SJCRH30 (cell line): ENCODE measurements at regions not wholly inside any gene's neighbourhood (a gene's known extent, or its start where the extent isn't known, plus 50 kb on each side); places are given as distances from the start of the nearest gene placed in this dataset.
A peak's percentile ranks its signal among the peaks of the same experiment; 100 is the strongest.
"Not testable (repeated sequence)": the region's sequence is repeated elsewhere in the genome, so short reads cannot be mapped to it uniquely, and the experiment has no call there.

Source experiments
- DNase-seq, 2 experiments: peaks; one replicate each; pipeline ENCODE4 v3.0.0-alpha.2; 2015 to 2020
- H3K27ac ChIP-seq: fragments of 250-450 bp; sonication (Bioruptor Pico); 2 replicates; pipeline ENCODE4 v1.5.1; 2020; ENCODE audit warnings: mild to moderate bottlenecking, moderate library complexity
- H3K27me3 ChIP-seq: fragments of 250-450 bp; sonication (Bioruptor Pico); 2 replicates; pipeline ENCODE4 v1.5.1; 2020; ENCODE audit warnings: mild to moderate bottlenecking, moderate library complexity
- H3K36me3 ChIP-seq: fragments of 250-450 bp; sonication (Bioruptor Pico); 2 replicates; pipeline ENCODE4 v1.5.1; 2020; ENCODE audit warnings: mild to moderate bottlenecking, moderate library complexity
- H3K4me1 ChIP-seq: fragments of 250-450 bp; sonication (Bioruptor Pico); 2 replicates; pipeline ENCODE4 v1.5.1; 2020; ENCODE audit warnings: mild to moderate bottlenecking, moderate library complexity
- H3K4me3 ChIP-seq: fragments of 250-450 bp; sonication (Bioruptor Pico); 2 replicates; pipeline ENCODE4 v1.5.1; 2020; ENCODE audit warnings: mild to moderate bottlenecking, moderate library complexity
- H3K9me3 ChIP-seq: fragments of 250-450 bp; sonication (Bioruptor Pico); replicated peaks from 2 replicates; pipeline ENCODE4 v1.5.1; 2020; ENCODE audit warnings: mild to moderate bottlenecking, moderate library complexity

GRCh38 chr10:64039198-64039597, 518.0 kb downstream of the REEP3 start:
- Histone ChIP-seq H3K9me3 (no peaks in the 10 kb centered on the region), H3K4me1 (no peaks in the 10 kb centered on the region), H3K27me3 (no peaks in the 10 kb centered on the region), H3K27ac (no peak overlapping the region), H3K36me3 (no peaks in the 10 kb centered on the region), H3K4me3 (no peak overlapping the region)
- no peak for DNase-seq

- no peaks in the 10 kb centered on the region for H3K27me3 ChIP-seq
- DNase-seq: no peak
Measured at GRCh38 chr10:64040781-64041180, 519.6 kb downstream of the REEP3 start.

GRCh38 chr10:64041185-64041988, 520.2 kb downstream of the REEP3 start:
- Histone ChIP-seq H3K36me3 (no peaks in the 10 kb centered on the region), H3K27me3 (no peaks in the 10 kb centered on the region), H3K27ac (no peak overlapping the region), H3K9me3 (no peaks in the 10 kb centered on the region), H3K4me3 (no peak overlapping the region), H3K4me1 (no peaks in the 10 kb centered on the region)
- DNase-seq: peak; percentile 45 to 78

More at GRCh38 chr10:64040781-64041180, 519.6 kb downstream of the REEP3 start:
- Histone ChIP-seq H3K4me3 (no peak overlapping the region), H3K27ac (no peak overlapping the region), H3K36me3 (no peaks in the 10 kb centered on the region), H3K4me1 (no peaks in the 10 kb centered on the region), H3K9me3 (no peaks in the 10 kb centered on the region)

GRCh38 chr10:64041989-64042490, 520.8 kb downstream of the REEP3 start:
- Histone ChIP-seq H3K4me1 (no peaks in the 10 kb centered on the region), H3K4me3 (no peak overlapping the region), H3K36me3 (no peaks in the 10 kb centered on the region)

GRCh38 chr10:64044098-64044497, 522.9 kb downstream of the REEP3 start:
- H3K4me1 ChIP-seq: no peaks in the 10 kb centered on the region
- H3K36me3 ChIP-seq: no peaks in the 10 kb centered on the region
- no peaks in the 10 kb centered on the region for H3K9me3 ChIP-seq
- H3K4me3 ChIP-seq: no peak overlapping the region
- DNase-seq: no peak
- no peak overlapping the region for H3K27ac ChIP-seq
- H3K27me3 ChIP-seq: no peaks in the 10 kb centered on the region

More at GRCh38 chr10:64041989-64042490, 520.8 kb downstream of the REEP3 start:
- H3K27me3 ChIP-seq: no peaks in the 10 kb centered on the region
- DNase-seq: no peak
- H3K27ac ChIP-seq: no peak overlapping the region
- no peaks in the 10 kb centered on the region for H3K9me3 ChIP-seq

GRCh38 chr10:64044957-64045632, 523.9 kb downstream of the REEP3 start:
- H3K36me3 ChIP-seq, H3K4me1 ChIP-seq, DNase-seq, H3K27me3 ChIP-seq, H3K9me3 ChIP-seq, H3K27ac ChIP-seq, H3K4me3 ChIP-seq: not testable (repeated sequence)

GRCh38 chr10:64054392-64054791, 533.2 kb downstream of the REEP3 start:
- no peaks in the 10 kb centered on the region for H3K36me3 ChIP-seq
- no peaks in the 10 kb centered on the region for H3K9me3 ChIP-seq
- H3K27me3 ChIP-seq: no peaks in the 10 kb centered on the region
- no peaks in the 10 kb centered on the region for H3K4me1 ChIP-seq
- no peak overlapping the region for H3K27ac ChIP-seq
- H3K4me3 ChIP-seq: no peak overlapping the region
- DNase-seq: no peak

- no peaks in the 10 kb centered on the region for H3K4me1 ChIP-seq
- H3K27me3 ChIP-seq: no peaks in the 10 kb centered on the region
- no peaks in the 10 kb centered on the region for H3K36me3 ChIP-seq
- H3K9me3 ChIP-seq: no peaks in the 10 kb centered on the region
- no peak overlapping the region for H3K27ac ChIP-seq
- H3K4me3 ChIP-seq: no peak overlapping the region
- no peak for DNase-seq
Measured at GRCh38 chr10:64059884-64060283, 538.7 kb downstream of the REEP3 start.

- no peak overlapping the region for H3K4me3 ChIP-seq
- no peak for DNase-seq
- H3K27me3 ChIP-seq: no peaks in the 10 kb centered on the region
- H3K4me1 ChIP-seq: no peaks in the 10 kb centered on the region
- no peaks in the 10 kb centered on the region for H3K36me3 ChIP-seq
- H3K9me3 ChIP-seq: no peaks in the 10 kb centered on the region
- no peak overlapping the region for H3K27ac ChIP-seq
Measured at GRCh38 chr10:64060389-64060788, 539.2 kb downstream of the REEP3 start.

- Histone ChIP-seq H3K36me3 (no peaks in the 10 kb centered on the region), H3K9me3 (no peaks in the 10 kb centered on the region), H3K4me3 (no peak overlapping the region), H3K27ac (no peak overlapping the region), H3K4me1 (no peaks in the 10 kb centered on the region), H3K27me3 (no peaks in the 10 kb centered on the region)
- DNase-seq: no peak
Measured at GRCh38 chr10:64062793-64063192, 541.6 kb downstream of the REEP3 start.

GRCh38 chr10:64067009-64067606, 545.9 kb downstream of the REEP3 start:
- DNase-seq: no peak
- Histone ChIP-seq H3K9me3 (no peaks in the 10 kb centered on the region), H3K36me3 (no peaks in the 10 kb centered on the region), H3K4me1 (no peaks in the 10 kb centered on the region), H3K27ac (no peak overlapping the region), H3K4me3 (no peak overlapping the region), H3K27me3 (no peaks in the 10 kb centered on the region)

GRCh38 chr10:64067859-64068258, 546.7 kb downstream of the REEP3 start:
- H3K27me3 ChIP-seq: no peaks in the 10 kb centered on the region
- H3K4me3 ChIP-seq: no peak overlapping the region
- no peak overlapping the region for H3K27ac ChIP-seq
- H3K36me3 ChIP-seq: no peaks in the 10 kb centered on the region
- no peaks in the 10 kb centered on the region for H3K9me3 ChIP-seq
- DNase-seq: no peak
- H3K4me1 ChIP-seq: no peaks in the 10 kb centered on the region

GRCh38 chr10:64070241-64070640, 549.0 kb downstream of the REEP3 start:
- no peaks in the 10 kb centered on the region for H3K36me3 ChIP-seq
- H3K4me1 ChIP-seq: no peaks in the 10 kb centered on the region

GRCh38 chr10:64071218-64071617, 550.0 kb downstream of the REEP3 start:
- Histone ChIP-seq H3K27me3 (no peaks in the 10 kb centered on the region), H3K4me3 (no peak overlapping the region), H3K9me3 (no peaks in the 10 kb centered on the region), H3K36me3 (no peaks in the 10 kb centered on the region), H3K4me1 (no peaks in the 10 kb centered on the region), H3K27ac (no peak overlapping the region)
- no peak for DNase-seq

More at GRCh38 chr10:64070241-64070640, 549.0 kb downstream of the REEP3 start:
- Histone ChIP-seq H3K4me3 (no peak overlapping the region), H3K27me3 (no peaks in the 10 kb centered on the region), H3K9me3 (no peaks in the 10 kb centered on the region), H3K27ac (no peak overlapping the region)
- no peak for DNase-seq

- H3K4me1 ChIP-seq: no peaks in the 10 kb centered on the region
- H3K4me3 ChIP-seq: no peak overlapping the region
- no peaks in the 10 kb centered on the region for H3K27me3 ChIP-seq
- H3K36me3 ChIP-seq: no peaks in the 10 kb centered on the region
- DNase-seq: no peak
- no peak overlapping the region for H3K27ac ChIP-seq
- H3K9me3 ChIP-seq: no peaks in the 10 kb centered on the region
Measured at GRCh38 chr10:64075604-64076003, 554.4 kb downstream of the REEP3 start.
